AG09309 (cell line): ENCODE measurements at regions not wholly inside any gene's neighbourhood (a gene's known extent, or its start where the extent isn't known, plus 50 kb on each side); places are given as distances from the start of the nearest gene placed in this dataset.

Experiments
- DNase-seq: peaks from one replicate; pipeline ENCODE4 v3.0.0-alpha.2; 2010; ENCODE audit warnings: low read depth
- H3K4me3 ChIP-seq: 2 replicates; pipeline ENCODE4 v1.5.1; 2011; ENCODE audit warnings: mild to moderate bottlenecking, low read depth, low read length, moderate library complexity; ENCODE audit not compliant: control insufficient read depth
- TF ChIP-seq, protein P1 (sequence below): IDR thresholded peaks from 2 replicates; pipeline ENCODE4 v1.5.1; 2011; ENCODE audit warnings: mild to moderate bottlenecking, low read depth, low read length, inconsistent platforms; ENCODE audit not compliant: insufficient read depth, control insufficient read depth; ENCODE audit errors: missing control alignments

DNA sequence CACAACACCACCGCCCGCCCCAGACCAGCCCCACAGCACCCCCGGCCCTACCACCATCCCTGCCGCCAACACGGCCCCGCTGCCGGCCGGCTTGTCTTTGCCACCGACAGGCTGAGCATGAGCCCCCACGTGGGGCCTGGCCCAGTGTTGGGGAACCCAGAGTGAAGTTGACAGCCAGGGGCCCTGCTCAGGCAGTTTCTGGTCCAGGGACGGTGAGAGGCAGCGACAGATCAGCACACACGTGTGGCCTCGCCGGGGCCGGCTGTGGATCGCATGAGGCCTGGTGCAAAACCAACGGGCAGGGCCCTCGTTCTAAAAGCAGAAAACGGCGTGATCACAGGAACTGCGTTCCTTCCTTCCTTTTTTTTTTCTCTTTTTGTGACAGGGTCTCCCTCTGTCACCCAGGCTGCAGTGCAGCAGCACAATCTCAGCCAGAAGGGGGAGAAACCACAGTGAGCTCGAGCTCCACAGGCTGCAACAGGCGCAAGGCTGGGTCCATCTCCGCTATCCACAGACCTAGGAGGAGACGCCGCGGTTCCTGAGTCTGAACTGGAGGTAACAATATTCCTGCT is 50.5 kb upstream of the FBRSL1 start:
- no peak for DNase-seq
- TF ChIP-seq, protein P1, sequence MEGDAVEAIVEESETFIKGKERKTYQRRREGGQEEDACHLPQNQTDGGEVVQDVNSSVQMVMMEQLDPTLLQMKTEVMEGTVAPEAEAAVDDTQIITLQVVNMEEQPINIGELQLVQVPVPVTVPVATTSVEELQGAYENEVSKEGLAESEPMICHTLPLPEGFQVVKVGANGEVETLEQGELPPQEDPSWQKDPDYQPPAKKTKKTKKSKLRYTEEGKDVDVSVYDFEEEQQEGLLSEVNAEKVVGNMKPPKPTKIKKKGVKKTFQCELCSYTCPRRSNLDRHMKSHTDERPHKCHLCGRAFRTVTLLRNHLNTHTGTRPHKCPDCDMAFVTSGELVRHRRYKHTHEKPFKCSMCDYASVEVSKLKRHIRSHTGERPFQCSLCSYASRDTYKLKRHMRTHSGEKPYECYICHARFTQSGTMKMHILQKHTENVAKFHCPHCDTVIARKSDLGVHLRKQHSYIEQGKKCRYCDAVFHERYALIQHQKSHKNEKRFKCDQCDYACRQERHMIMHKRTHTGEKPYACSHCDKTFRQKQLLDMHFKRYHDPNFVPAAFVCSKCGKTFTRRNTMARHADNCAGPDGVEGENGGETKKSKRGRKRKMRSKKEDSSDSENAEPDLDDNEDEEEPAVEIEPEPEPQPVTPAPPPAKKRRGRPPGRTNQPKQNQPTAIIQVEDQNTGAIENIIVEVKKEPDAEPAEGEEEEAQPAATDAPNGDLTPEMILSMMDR, result no peak
- H3K4me3 ChIP-seq, result no peak overlapping the region

DNA sequence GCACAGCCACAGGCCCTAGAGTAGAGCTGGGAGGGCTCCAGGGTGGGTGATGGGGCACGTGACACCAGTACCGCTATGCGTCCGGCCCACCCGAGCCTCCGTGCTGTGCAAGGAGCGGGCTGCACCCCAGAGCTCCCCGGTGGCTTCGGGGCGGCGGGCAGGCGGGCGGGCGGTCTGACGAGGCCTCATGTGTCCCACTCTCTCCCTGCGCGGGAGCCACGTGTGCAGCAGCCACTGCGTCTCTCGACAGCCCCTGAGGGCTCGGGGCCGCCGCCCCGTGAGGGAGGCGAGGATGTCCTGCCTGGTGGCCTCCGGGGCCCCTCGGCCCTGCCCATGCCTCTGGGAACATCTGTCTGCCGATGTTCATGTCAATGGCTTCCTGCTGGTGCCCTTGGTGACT is 51.2 kb upstream of the FBRSL1 start:
- TF ChIP-seq, protein P1, result no peak
- H3K4me3 ChIP-seq, result no peak overlapping the region
- no peak for DNase-seq

DNA sequence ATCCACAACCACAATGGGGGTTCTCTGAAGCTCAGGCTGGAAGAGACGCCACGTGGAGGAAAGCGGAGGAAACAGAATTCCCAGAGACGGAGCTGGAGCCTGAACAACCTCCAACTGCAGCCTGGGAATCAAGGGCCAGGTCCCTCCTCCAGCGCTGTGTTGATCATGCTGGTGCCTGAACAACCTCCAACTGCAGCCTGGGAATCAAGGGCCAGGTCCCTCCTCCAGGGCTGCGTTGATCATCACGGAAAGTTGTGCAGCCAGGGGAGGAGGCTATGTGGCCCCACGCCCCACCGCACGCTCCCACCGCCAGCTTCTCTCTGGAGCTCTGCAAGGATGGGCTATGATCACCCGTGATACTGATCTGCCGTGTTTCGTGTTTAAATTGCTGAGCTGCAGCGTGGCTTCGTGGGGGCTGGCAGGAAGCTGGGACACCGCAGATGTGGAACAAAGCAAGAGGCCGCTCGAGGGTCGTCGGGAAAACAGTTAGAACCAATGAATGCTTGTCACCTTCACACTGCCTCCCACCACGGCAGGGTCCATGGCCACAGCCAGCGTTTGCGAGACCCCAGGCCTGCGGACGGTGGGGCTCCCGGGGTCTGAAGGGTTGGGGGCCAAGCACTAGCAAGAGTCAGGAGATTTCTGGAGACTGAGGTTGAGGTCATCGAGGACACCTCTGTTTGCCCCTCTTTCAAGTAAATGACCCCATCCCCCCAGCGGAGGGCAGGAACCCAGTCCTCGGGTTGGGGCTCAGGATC is 51.8 kb upstream of the FBRSL1 start:
- TF ChIP-seq, protein P1, result no peak
- no peak for DNase-seq
- H3K4me3 ChIP-seq, result no peak overlapping the region

DNA sequence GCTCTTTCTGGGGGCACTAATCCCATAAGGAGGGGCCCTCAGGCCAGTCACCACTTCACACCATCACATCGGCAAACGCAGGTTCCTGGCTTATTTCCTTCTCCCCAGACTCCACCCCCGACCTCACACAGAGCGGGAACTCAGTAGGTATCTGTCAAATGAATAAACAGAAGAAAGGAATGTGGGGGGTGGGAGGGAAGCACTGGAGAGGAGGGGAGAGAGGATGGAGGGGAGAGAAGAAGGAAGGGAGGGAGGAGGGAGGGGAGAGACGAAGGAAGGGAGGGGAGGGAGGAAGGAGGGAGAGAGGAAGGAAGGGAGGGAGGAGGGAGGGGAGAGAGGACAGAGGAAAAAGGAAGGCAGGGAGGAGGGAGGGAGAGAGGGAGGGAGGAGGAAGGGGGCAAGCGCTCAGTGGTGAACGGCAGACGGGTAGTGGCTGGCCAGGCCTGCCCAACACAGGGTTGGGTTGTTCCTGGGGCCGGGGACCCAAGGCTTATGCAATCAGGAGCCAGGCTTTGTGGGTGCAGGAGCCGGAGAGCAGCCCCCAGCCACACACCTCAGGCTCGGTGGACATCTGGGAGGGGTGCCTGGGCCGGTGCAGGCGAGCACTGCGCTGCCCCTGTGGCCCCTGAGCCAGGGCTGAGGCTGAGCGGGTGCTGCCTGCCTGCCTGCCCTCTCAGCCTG is 52.6 kb upstream of the FBRSL1 start:
- no peak for DNase-seq
- no peak overlapping the region for H3K4me3 ChIP-seq
- TF ChIP-seq, protein P1, result no peak

DNA sequence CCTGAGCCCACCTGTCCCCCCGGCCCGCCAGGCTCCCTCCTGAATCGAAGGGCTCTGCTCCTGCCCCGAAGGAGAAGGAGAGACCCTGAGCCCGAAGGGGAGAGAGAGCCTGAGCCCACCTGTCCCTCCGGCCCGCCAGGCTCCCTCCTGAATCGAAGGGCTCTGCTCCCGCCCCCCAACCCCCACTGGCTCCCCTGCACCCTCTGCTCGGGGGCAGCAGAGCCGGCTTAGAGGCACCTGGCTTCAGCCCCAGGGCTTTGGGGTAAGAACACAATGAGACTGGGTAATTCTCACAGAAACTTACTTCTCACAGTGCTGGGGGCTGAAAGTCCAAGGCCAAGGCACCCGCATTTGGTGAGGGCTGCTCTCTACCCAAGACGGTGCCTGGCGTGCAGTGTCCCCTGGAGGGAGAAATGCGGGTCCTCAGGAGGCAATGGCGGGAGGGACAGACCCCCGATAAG is 53.1 kb upstream of the FBRSL1 start:
- H3K4me3 ChIP-seq, result no peak overlapping the region
- no peak for DNase-seq
- TF ChIP-seq, protein P1, result no peak

DNA sequence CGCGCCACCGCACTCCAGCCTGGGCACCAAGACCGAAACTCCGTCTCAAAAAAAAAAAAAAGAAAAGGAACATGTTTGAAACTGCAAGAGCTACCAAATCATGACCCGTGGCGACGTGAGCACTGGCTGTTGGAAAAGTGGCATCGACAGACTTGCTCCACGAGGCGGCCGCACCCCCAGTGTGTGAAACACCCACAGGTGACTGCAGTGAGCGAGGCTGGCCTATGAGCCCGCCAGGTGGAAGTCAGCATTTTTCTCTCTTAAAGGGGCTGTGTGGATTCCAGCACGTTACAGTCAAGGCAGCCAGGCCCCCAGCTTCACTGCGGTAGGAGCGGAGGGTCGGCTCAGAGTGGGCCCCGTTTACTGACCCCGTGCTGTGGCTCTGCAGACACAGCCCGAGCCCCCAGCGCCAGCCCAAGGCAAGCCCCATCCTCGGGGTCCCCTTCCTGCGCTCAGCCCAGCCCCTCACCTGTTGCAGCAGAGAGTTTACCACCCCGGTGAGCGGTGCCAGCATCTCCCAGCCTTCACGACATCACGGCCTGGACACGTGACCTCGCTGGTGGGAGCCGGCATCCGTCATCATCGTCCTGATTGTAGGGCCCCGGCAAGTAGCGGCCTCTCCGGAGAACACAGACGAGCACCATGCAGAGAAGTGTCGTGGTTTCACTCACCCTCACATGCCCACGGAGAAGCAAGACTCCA is 54.3 kb upstream of the FBRSL1 start:
- DNase-seq, result no peak
- no peak overlapping the region for H3K4me3 ChIP-seq
- TF ChIP-seq, protein P1, result no peak
